Muscle layer of colon (tissue), 2 donors: ENCODE measurements at regions not wholly inside any gene's neighbourhood (a gene's known extent, or its start where the extent isn't known, plus 50 kb on each side); places are given as distances from the start of the nearest gene placed in this dataset.

ENCODE experiments used
- H3K27ac ChIP-seq: one replicate; pipeline ENCODE4 v1.7.0; 2013; ENCODE audit warnings: low read depth, mild to moderate bottlenecking, low read length, moderate library complexity
- H3K27me3 ChIP-seq, 2 donors: one replicate each; pipeline ENCODE4 v1.7.0; 2013; ENCODE audit warnings: low read length in 2 of 2, mild to moderate bottlenecking in 2 of 2; ENCODE audit not compliant: insufficient read depth in 2 of 2, control insufficient read depth in 1 of 2
- H3K36me3 ChIP-seq: one replicate; pipeline ENCODE4 v1.7.0; 2013; ENCODE audit warnings: mild to moderate bottlenecking, low read length; ENCODE audit not compliant: insufficient read depth
- H3K4me1 ChIP-seq: one replicate; pipeline ENCODE4 v1.7.0; 2013; ENCODE audit warnings: mild to moderate bottlenecking, low read length; ENCODE audit not compliant: insufficient read depth
- H3K4me3 ChIP-seq, 2 donors: one replicate each; pipeline ENCODE4 v1.7.0; 2013; ENCODE audit warnings: low read length in 2 of 2, low read depth in 1 of 2, mild to moderate bottlenecking in 1 of 2, moderate library complexity in 1 of 2
- H3K9ac ChIP-seq: one replicate; pipeline ENCODE4 v1.7.0; 2013; ENCODE audit warnings: low read length
- H3K9me3 ChIP-seq: one replicate; pipeline ENCODE4 v1.7.0; 2013; ENCODE audit warnings: mild to moderate bottlenecking, low read length
- donor health status: abdominal sarcoma.
- donor health status: Adenocarcinoma of cecum.

- Histone ChIP-seq H3K27me3 (no peaks in the 10 kb centered on the region), H3K4me1 (no peaks in the 10 kb centered on the region), H3K9ac (no peak overlapping the region)
Observed at GRCh38 chr1:228930479-228930957, 195.2 kb downstream of the RHOU start.

GRCh38 chr1:228933753-228934152 lies 198.5 kb downstream of the RHOU start:
- Histone ChIP-seq H3K4me3 (no peak overlapping the region), H3K4me1 (peaks cover 13% of the 10 kb centered on the region), H3K27ac (no peak overlapping the region), H3K9ac (no peak overlapping the region), H3K9me3 (no peaks in the 10 kb centered on the region), H3K36me3 (no peaks in the 10 kb centered on the region), H3K27me3 (no peaks in the 10 kb centered on the region)

More at GRCh38 chr1:228930479-228930957, 195.2 kb downstream of the RHOU start:
- Histone ChIP-seq H3K4me3 (no peak overlapping the region), H3K27ac (no peak overlapping the region), H3K9me3 (no peaks in the 10 kb centered on the region), H3K36me3 (no peaks in the 10 kb centered on the region)

GRCh38 chr1:228935198-228935663 lies 200.0 kb downstream of the RHOU start:
- Histone ChIP-seq H3K4me3 (no peak overlapping the region), H3K36me3 (no peaks in the 10 kb centered on the region), H3K4me1 (peaks cover 13% of the 10 kb centered on the region), H3K9ac (no peak overlapping the region), H3K27ac (no peak overlapping the region), H3K27me3 (no peaks in the 10 kb centered on the region), H3K9me3 (no peaks in the 10 kb centered on the region)

GRCh38 chr1:228935855-228936727 lies 200.8 kb downstream of the RHOU start:
- Histone ChIP-seq H3K27ac (no peak overlapping the region), H3K27me3 (no peaks in the 10 kb centered on the region), H3K4me3 (no peak overlapping the region), H3K9me3 (no peaks in the 10 kb centered on the region), H3K9ac (no peak overlapping the region), H3K4me1 (peaks cover 13% of the 10 kb centered on the region), H3K36me3 (no peaks in the 10 kb centered on the region)

- no peaks in the 10 kb centered on the region for H3K9me3 ChIP-seq
- no peak overlapping the region for H3K4me3 ChIP-seq
- H3K36me3 ChIP-seq = no peaks in the 10 kb centered on the region
- no peak overlapping the region for H3K9ac ChIP-seq
- H3K27me3 ChIP-seq = no peaks in the 10 kb centered on the region
- H3K4me1 ChIP-seq = peaks cover 13% of the 10 kb centered on the region
- no peak overlapping the region for H3K27ac ChIP-seq
Observed at GRCh38 chr1:228936881-228937280, 201.6 kb downstream of the RHOU start.

- H3K36me3 ChIP-seq = no peaks in the 10 kb centered on the region
- H3K9me3 ChIP-seq = no peaks in the 10 kb centered on the region
- H3K9ac ChIP-seq = no peak overlapping the region
- no peak overlapping the region for H3K27ac ChIP-seq
- H3K4me3 ChIP-seq = no peak overlapping the region
- H3K27me3 ChIP-seq = no peaks in the 10 kb centered on the region
- peaks cover 13% of the 10 kb centered on the region for H3K4me1 ChIP-seq
Observed at GRCh38 chr1:228937351-228937750, 202.1 kb downstream of the RHOU start.

GRCh38 chr1:228937851-228938536 lies 202.7 kb downstream of the RHOU start:
- no peaks in the 10 kb centered on the region for H3K36me3 ChIP-seq
- H3K9me3 ChIP-seq = no peaks in the 10 kb centered on the region
- H3K4me3 ChIP-seq = no peak overlapping the region
- no peaks in the 10 kb centered on the region for H3K27me3 ChIP-seq
- peaks cover 13% of the 10 kb centered on the region for H3K4me1 ChIP-seq
- no peak overlapping the region for H3K9ac ChIP-seq
- H3K27ac ChIP-seq = no peak overlapping the region

- no peaks in the 10 kb centered on the region for H3K9me3 ChIP-seq
- H3K36me3 ChIP-seq = no peaks in the 10 kb centered on the region
- H3K4me1 ChIP-seq = peaks cover 13% of the 10 kb centered on the region
- H3K4me3 ChIP-seq = no peak overlapping the region
- no peaks in the 10 kb centered on the region for H3K27me3 ChIP-seq
- H3K9ac ChIP-seq = no peak overlapping the region
- H3K27ac ChIP-seq = no peak overlapping the region
Observed at GRCh38 chr1:228938537-228938901, 203.2 kb downstream of the RHOU start.

GRCh38 chr1:228939001-228939691 lies 203.9 kb downstream of the RHOU start:
- H3K4me1 ChIP-seq = peaks cover 13% of the 10 kb centered on the region
- H3K9ac ChIP-seq = no peak overlapping the region
- H3K9me3 ChIP-seq = no peaks in the 10 kb centered on the region
- no peak overlapping the region for H3K27ac ChIP-seq
- H3K27me3 ChIP-seq = no peaks in the 10 kb centered on the region
- no peaks in the 10 kb centered on the region for H3K36me3 ChIP-seq
- no peak overlapping the region for H3K4me3 ChIP-seq

GRCh38 chr1:228939881-228940392 lies 204.7 kb downstream of the RHOU start:
- Histone ChIP-seq H3K4me3 (no peak overlapping the region), H3K4me1 (peaks cover 21% of the 10 kb centered on the region), H3K27ac (no peak overlapping the region), H3K9me3 (no peaks in the 10 kb centered on the region), H3K9ac (no peak overlapping the region), H3K27me3 (no peaks in the 10 kb centered on the region), H3K36me3 (no peaks in the 10 kb centered on the region)

GRCh38 chr1:228940526-228940925 lies 205.2 kb downstream of the RHOU start:
- Histone ChIP-seq H3K9me3 (no peaks in the 10 kb centered on the region), H3K27ac (no peak overlapping the region), H3K36me3 (no peaks in the 10 kb centered on the region), H3K4me1 (peaks cover 24% of the 10 kb centered on the region), H3K9ac (no peak overlapping the region), H3K27me3 (no peaks in the 10 kb centered on the region), H3K4me3 (no peak overlapping the region)
